GM21367 (cell line): ENCODE measurements at regions not wholly inside any gene's neighbourhood (a gene's known extent, or its start where the extent isn't known, plus 50 kb on each side); places are given as distances from the start of the nearest gene placed in this dataset.

ENCODE experiments used
- ATAC-seq: cut with Tn5 transposase; IDR thresholded peaks from one replicate; pipeline ENCODE4 v1.9.1; 2021; ENCODE audit not compliant: unreplicated experiment

DNA sequence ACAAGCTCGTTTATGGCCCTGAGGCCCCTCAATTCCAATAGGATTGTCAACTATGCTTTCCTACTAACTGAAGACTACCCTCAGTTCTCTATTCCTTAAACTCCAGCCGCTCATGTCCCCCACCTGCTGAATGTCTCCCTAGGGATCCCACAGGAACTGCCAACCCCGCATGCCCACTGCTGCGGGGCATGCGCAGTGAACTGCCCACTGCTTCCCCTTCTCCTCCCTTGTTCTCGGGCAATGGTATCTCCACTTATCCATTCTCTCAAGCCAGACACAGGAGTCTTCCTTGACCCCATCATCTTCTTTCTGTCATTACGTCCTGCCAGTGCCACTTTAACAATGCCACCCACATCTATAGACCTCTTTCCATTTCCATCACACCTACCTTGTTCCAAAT, 90.0 kb downstream of the FGF18 start:
- ATAC-seq = no peak

DNA sequence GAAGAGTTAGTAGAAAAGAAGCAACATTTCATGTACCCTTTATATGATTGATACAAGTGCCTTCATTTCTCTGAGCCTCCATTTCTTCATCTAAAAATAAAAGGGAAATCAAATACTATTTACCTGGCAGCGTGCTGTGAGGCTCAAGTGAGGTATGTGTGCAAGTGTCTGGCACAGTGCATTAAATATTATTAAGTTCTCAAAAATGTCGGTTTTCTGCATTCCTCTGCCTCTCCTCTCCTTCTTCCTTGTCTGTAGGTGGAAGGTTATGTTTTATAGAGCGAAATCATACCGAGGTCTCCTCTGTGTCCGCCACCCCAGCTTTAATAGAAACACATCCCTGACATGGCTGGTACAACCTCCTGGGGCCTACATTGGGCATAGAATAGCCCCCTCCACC, 93.0 kb downstream of the FGF18 start:
- ATAC-seq = no peak

DNA sequence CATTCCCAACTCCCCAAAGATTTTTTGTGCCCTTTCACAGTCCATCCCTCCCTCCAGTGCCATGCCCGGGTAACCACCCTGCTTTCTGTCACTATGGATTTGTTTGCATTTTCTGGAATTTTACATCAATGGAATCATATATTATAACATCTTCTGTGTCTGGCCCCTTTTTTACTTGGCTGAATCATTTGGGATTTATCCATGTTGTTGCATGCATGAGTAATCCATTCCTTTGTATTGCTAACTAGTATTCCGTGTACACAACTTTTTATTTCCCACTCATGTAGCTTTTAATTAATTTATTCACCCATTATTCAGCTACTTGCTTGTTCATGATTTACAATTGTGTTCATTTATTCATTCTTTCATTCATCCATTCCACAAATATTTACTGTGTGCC, 94.1 kb downstream of the FGF18 start:
- ATAC-seq = no peak

DNA sequence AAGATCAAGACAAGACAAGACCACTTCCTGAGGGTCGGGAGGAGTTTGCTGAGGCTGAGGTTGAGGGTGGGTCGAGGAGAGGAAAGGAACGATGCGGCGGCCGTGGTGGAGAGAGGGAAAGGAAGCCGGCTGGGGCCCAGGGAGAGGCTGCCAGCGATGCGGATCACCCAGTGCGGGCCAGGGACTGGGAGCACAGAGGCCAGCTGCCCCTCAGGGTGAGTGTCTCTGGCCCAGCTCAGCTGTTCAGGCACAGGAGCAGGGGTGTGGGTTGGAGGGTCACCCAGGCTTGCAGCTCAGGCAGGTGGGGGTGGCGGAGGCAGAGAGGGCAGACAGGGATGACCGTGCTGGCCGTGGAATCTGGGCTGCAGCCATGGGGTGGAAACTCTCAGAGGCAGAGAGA, 99.5 kb downstream of the FGF18 start:
- no peak for ATAC-seq

DNA sequence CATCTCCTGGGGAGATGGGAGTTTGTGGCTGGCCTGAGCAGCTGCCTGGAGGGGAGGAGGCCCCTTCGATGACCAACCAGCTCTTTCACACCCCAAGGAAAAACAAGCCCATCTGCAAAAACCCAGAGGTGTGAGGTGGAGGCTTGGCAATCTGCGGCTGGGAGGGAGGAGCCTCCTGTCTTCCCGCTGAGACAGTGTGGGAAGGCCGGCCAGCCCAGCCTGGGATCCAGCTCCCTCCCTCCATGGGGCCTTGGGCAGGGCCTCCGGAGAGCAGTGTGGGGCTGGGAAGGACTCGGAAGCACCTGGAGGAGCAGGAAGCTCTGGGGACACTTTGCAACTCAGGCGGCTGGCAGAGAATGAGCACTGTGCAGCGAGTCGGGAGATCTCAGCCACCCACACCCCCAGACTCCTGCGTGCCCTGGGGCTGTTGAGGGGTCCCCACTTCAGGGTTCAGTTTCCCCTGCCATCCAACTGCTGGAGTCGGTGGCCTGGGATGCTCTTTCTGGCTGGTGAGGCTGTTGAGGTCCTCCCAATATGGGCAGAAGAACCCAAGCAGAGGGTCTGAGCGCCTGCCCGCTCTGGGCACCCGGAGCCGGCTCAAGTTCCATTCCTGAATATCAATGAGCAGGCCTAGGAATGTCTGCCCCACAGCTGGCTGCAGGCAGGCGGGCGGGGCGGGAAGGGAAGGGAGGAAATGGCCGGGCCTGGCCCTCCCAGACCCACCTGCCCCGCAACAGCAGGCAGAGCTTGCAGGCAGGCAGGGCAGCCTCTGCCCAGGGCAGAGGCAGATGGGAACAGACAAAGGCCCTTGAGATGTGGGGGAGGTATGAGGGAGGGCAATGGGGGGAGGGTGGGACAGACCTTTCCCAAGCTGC, 101.1 kb downstream of the FGF18 start:
- ATAC-seq = no peak

DNA sequence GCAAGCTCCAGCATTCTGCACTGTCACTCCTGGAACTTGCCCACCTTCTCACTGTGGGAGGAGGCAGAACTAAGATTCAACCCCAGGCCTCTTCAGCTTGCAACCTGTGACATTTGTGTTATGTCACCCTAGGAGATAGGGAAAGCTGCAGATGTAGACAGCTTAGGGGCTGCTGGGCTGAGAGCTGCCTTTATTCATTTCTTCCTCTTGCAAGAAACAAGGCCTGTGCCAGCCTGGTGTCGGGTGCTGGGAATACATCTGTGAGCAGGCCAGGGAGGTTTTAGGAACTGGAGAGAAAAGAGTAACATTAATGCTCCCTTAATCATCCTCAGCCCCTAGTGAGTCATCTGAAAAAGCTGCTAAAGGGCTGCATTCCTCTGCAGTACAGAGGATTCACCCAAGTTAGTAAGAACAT, 101.8 kb downstream of the FGF18 start:
- no peak for ATAC-seq

DNA sequence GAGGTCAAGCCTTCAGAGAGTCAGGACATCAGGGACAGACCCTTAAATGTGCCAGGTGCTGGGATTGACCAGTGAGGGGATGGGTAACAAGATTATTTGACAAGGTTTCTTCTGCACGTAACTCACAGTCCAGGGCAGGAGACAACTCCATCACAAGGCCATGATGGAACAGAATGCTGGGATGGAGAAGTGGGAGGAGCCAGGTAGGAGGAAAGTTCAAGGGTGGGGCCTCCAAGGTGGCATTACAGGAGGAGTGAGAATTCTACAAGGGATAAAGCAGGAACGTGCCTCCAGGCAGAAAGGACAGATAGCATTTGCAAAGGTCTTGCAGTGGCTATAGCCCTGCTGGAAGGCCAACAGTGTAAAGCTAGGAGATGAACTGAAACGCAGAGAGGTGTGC, 102.2 kb downstream of the FGF18 start:
- ATAC-seq = no peak

DNA sequence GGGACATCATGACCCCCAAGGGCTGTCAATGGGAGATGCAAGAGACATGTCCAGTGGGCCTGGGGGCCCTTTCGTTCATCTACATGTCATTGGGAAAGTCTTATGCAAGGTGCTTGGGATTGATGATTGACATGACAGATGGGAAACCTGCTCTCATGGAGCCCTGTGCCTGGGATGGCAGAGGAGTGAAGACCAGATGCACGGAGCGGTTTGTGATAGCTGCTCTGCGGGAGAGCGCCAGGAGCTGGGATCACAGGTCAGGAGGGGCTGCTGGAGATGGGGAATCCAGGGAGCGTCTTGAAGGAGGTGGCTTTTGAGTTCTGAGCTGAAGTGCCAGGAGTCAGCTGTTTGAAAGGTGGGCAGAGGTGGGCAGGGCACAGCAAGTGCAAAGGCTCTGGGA, 104.3 kb downstream of the FGF18 start:
- ATAC-seq = no peak

DNA sequence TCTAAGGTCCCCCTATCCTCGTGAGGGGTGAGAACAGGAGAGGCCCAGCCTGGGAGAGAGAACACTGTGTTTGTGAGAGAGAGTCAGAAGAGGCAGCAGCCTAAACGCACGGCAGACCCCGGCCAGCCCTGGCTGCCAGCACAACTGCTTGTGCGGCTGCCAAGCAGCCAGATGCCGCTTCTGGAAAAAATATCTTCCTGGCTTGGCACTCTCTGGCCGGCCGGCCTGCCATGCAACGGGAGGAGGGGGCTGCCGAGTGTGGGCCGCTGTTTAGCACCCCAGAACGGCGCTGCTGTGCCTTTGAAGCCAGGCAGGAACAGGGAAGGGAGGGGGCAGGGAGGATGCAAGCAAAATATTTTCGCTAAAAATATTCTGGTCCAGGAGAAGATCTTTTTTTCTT, 105.0 kb downstream of the FGF18 start:
- no peak for ATAC-seq

DNA sequence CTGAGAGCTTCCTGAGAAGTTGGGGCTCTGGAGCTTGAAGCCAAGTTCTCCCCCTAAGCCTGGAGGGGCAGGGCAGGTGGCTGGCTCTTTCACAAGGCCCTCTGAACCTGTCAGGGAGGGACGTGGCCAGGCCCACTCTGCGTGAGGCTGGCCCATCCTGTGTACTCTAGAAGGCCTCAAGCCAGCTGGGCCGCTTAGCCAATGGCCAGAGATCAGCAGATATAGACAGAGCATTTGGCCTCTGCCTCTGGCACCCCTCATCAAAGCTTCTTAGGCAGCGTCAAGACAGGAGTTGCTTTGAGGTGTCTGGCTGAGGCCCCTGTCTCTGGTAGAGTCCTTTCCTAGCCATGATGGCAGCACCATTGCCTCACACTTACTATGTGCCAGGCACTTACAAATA, 105.6 kb downstream of the FGF18 start:
- no peak for ATAC-seq

DNA sequence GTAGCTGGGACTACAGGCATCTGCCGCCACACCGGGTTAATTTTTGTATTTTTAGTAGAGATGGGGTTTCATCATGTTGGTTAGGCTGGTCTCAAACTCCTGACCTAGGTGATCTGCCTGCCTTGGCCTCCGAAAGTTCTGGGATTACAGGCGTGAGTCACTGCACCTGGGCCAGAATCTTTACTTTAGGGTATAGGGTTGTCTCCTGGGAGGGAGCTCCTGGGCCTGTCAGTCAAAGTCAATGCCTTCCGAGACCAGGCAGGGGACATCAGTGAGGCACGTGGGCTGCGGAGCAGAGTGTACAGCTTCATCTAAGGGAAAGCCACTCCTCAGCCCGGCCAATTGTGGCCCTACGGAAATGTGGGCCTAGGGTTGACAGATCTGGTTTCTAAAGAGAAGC, 108.6 kb downstream of the FGF18 start:
- no peak for ATAC-seq

DNA sequence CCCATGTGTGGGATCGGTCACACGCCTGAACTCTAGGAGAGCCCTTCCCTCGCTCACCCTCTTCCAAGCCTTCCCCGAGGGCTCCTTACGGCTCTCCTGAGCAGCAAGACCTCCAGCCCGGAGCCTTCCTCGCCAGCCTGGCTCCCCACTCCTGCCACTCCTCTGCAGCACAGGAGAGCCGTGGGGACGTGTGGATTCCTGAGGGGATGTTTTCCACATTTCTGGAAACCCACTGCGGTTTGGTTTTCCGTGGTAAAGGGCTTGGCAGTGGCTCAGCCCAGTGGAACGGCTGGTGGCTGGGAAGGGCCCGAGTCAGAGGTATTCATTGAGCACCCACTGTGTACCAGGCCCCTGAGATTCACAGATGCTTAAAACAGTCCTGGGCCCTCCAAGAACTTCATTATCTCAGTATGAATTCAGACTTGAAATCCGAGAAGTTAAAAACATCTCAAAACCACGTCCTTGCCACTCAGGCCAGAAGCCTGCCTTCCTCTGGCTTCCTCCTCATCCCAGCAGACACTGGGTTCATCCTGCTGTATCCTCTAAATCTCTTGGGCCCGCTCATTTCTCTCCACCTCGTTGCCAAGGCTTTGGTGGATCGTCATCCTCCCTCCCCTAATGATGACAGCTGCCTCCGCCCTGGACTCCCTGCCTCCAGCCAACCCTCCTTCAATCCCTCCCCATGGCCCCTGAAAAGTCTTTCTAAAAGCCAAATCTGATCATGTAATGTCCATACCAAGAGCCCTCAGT, 109.6 kb downstream of the FGF18 start:
- ATAC-seq = no peak

DNA sequence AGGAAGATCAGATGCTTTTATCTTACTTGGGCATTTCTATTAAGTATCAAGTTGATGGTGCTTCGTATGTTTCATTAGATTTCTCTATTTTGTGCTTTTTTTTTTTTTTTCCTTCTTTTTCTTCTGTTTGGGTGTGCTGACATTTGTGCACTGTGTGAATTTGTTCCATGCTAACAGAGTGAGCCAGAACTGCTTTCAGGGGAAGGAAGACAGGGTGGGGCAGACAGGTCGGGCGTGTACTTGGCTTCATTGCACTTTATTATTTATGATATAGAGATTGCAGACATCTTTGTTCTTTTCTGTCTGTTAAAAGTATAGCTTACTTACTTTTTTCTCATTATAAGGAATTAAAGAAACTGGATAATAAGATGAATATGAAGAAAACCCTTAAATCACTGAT, 112.2 kb downstream of the FGF18 start:
- no peak for ATAC-seq

DNA sequence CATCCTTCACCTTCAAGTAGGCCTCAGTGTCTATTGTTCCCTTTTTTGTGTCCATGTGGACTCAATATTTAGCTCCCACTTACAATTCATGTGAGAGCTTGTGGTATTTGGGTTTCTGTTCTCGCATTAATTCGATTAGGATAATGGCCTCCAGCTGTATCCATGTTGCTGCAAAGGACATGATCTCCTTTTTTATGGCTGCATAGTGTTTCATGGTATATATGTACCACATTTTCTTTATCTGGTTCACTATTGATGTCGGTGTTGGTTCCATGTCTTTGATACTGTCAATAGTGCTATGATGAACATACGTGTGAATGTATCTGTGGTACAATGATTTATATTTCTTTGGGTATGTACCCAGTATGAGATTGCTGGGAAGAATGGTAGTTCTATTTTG, 113.7 kb downstream of the FGF18 start:
- no peak for ATAC-seq

DNA sequence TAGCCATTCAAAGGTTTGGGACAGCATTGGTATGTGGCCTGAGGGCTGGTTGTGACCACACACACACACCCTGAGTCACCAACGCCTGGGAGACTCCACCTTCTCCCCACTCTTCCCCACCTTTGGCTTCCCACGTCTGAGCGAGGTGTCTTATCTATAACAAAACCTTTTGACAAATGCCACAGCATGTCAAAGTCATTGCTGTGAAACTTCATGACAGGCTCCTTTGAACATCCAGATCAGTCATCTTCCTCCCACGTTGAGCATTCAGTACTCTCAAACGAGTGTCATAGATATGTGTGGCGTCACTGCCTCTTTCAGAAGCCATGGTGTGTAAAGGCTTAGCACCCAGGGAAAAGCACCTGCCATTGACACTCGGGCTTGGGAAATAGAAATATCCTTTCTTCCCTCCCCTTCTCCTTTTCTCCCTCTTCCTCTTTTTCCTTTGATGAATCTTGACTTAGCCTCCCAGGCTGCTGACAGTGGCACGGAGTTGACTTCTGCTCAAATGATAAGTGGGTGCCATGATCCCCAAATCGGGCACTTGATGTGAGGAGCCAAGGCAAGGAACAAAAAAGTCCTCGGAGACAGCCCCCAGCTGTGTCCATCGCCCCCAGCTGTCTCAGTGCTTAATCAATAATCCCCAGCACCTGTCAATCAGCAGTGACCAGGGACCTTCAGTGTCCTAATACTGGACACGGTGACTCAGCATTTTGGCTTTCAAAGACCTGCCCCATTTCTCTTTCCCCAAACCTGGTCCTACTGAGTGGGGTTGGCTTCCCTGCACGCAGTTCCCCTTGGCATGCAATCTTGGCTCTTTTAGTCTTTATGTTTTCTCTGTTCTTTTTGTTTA, 114.8 kb downstream of the FGF18 start:
- ATAC-seq = no peak

DNA sequence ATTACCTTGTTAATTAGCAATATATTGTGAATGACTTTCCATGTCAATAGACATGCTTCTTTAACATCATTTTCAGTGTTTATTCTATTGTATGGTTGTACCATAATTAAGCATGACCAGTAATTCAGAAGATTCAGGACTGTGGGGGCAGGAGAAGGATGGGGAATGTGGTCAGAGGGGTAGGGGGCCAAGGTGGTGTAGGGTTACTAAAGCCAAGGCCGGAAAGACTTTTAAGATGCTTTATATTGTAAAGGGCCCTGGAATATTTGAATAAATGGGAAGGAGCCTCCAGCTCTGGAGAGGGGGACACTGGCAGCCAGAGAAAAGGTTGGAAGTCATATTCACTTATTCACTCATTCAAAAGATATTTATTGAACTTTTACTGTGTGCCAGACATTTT, 115.7 kb downstream of the FGF18 start:
- ATAC-seq = no peak

DNA sequence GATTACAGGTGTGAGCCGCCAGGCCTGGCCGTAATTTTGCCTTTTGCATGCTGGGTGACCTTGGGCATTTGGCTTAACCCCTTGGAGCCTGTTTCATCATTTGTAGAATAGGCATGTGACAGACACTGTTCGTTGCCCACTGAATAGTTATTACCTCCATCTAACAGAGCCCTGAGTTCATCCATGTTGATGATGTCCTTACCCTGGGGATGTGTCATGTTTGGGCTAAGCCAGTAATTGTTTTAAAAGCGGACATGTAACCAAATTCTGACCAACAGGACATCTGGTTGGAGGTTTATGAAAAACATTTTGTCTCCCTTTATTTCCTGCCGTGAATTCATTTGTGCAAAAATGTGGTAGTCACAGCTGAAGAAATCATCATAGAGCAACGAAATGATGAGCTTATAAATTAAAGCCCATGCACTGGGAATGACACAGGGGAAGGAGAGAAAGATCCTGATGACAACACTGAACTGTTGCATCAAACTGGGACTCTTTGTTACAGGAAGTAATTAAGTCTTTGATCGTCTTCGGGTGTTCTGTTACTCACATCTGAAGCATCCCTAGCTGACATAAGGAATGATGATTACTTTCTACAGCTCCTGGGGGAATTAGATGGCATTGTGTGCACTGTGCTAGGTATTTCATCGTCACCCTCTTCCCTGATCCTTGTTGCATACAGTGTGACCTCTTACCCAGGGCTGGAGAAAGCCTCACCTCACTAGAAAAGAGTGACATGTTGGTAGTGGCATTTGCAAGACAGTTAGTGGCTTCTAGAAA, 117.8 kb downstream of the FGF18 start:
- ATAC-seq = no peak

DNA sequence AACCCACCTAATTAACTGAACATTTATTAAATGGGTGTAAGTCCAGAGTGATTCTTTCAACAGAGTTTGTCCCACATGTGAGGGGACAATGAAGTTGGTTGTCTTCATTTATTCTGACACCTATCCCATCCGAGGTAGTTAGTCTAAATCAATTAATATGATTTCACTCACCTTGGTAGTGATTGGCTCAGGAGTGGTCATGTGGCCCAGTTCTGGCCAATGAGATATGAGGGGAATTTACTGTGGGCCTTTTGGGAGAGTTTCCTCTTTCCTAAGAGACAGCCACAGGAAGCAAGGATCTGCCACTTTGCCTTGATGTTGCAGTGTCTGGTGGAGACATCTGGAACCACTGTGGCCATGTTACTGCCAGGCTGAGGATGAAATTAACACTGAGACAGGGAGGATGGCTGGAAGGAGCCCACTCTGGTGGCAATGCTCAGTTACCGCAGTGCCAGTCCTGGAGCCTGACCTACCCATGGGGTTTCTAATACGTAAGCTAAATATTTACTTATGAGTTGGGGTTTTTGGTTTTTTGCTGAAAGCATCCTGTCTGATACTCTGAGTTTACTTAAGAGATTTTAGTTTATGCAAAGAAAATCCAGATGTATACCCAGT, 118.6 kb downstream of the FGF18 start:
- ATAC-seq = no peak

DNA sequence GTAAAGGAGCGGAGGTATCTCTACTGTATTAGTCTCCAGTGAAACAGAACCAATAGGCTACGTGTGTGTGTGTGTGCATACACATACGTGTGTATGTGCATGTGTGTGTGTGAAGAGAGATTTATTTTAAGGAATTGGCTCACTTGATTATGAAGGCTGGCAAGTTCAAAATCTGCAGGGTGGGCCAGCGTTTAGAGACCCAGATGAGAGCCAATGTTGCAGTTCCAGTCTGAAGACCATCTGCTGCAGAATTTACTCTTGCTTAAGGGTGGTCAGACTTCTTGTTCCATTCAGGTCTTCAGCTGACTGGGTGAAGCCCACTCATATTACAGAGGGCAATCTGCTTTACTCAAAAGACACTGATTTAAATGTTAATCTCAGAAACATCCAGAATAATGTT, 119.2 kb downstream of the FGF18 start:
- ATAC-seq = no peak

DNA sequence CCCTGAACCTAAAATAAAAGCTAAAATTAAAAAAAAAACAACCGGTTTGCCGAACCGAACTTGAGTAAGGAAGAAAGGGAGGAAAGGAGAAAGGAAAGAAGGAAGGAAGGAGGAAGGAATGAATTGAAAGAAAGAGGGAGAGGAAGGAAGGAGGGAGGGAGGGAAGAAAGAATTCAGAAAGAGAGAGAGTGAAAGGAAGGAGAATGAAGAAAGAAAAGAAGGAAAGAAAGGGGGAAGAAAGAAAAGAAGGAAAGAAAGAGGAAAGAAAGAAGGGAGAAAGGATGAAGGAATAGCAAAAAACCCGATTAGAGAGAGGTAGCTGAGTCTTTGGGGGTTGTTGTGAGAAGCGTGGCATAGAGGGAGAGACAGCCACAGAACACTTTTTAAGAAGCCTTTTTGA, 121.4 kb downstream of the FGF18 start:
- no peak for ATAC-seq
